ENCODE measurements at regions not wholly inside any gene's neighbourhood (a gene's known extent, or its start where the extent isn't known, plus 50 kb on each side); places are given as distances from the start of the nearest gene placed in this dataset.

- H3K36me3 ChIP-seq (ENCODE audit: control insufficient read depth in 4 of 4, insufficient read depth in 3 of 4, low read depth in 1 of 4, low read length in 3 of 4): no peaks in the 10 kb centered on the region
- H3K9ac ChIP-seq (ENCODE audit: low read depth in 1 of 2, low read length in 2 of 2): no peak overlapping the region
- H3K9me3 ChIP-seq (ENCODE audit: control insufficient read depth in 4 of 4, low read length in 3 of 4): no peaks in the 10 kb centered on the region
- H3K27ac ChIP-seq (ENCODE audit: low read depth in 1 of 2, low read length in 2 of 2): no peak overlapping the region
- DNase-seq (ENCODE audit: low spot score): no peak
- H3K27me3 ChIP-seq (ENCODE audit: control insufficient read depth in 4 of 4, insufficient read depth in 4 of 4, low read length in 3 of 4): peaks cover 0 to 12% (median 2%) of the 10 kb centered on the region in 4 donors
- no peak overlapping the region for H3K4me3 ChIP-seq (ENCODE audit: low read depth in 1 of 3, low read length in 3 of 3)
- no peaks in the 10 kb centered on the region for H3K4me1 ChIP-seq (ENCODE audit: control insufficient read depth in 4 of 4, insufficient read depth in 4 of 4, low read length in 3 of 4)
- 64% methylated on average over 4 of the region's 4 CpGs for WGBS
- TF ChIP-seq HNF4A (conservative IDR thresholded peaks at IDR 0.05) (no peak), GABPA (IDR thresholded peaks at IDR 0.05 in 1 of 2, conservative IDR thresholded peaks at IDR 0.05 in 1 of 2) (no peak), FOXA1 (IDR thresholded peaks at IDR 0.05) (no peak), ZBTB33 (IDR thresholded peaks at IDR 0.05) (no peak), EGR1 (IDR thresholded peaks at IDR 0.05; ENCODE audit: low read depth in 2 of 2) (no peak)
- TF ChIP-seq, protein P1, sequence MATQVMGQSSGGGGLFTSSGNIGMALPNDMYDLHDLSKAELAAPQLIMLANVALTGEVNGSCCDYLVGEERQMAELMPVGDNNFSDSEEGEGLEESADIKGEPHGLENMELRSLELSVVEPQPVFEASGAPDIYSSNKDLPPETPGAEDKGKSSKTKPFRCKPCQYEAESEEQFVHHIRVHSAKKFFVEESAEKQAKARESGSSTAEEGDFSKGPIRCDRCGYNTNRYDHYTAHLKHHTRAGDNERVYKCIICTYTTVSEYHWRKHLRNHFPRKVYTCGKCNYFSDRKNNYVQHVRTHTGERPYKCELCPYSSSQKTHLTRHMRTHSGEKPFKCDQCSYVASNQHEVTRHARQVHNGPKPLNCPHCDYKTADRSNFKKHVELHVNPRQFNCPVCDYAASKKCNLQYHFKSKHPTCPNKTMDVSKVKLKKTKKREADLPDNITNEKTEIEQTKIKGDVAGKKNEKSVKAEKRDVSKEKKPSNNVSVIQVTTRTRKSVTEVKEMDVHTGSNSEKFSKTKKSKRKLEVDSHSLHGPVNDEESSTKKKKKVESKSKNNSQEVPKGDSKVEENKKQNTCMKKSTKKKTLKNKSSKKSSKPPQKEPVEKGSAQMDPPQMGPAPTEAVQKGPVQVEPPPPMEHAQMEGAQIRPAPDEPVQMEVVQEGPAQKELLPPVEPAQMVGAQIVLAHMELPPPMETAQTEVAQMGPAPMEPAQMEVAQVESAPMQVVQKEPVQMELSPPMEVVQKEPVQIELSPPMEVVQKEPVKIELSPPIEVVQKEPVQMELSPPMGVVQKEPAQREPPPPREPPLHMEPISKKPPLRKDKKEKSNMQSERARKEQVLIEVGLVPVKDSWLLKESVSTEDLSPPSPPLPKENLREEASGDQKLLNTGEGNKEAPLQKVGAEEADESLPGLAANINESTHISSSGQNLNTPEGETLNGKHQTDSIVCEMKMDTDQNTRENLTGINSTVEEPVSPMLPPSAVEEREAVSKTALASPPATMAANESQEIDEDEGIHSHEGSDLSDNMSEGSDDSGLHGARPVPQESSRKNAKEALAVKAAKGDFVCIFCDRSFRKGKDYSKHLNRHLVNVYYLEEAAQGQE (IDR thresholded peaks at IDR 0.05): no peak
These were observed 71.6 kb upstream of the CSF3R start for GRCh38 chr1:36554323-36554628.

DNA sequence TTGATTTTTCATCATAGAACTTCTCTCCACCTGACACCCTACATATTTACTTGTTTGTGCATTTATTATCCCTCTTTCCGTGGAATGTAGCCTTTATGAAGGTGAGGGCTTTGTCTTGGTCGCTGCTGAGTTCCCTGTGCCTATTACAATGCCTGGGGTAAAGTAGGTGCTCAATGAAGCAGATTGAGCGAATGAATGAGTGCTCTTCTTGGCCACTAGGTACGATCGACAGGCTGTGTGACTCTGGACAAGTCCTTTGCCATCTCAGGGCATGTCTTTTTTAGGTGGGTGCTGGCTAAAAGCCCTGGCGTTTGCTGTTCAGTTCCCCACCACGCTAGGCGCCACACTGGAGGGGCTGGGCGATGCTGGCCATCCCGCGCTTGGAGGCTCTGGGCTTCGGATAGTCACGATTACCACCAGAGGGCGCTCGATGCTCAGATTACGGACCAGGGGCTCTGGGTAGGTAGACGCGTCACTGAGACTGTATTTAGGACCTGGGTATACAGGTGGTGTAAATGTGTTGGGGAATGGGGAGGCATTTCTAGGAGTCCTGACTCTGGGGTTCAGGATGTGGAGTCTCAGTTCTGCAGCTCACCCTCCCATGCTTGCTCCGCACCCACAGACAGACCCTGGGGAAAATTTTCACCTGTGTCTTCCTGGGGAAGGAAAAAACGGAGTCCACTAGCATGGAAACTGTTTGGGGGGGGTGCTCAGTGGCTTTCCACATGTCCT is 71.0 kb upstream of the CSF3R start:
- WGBS: 18% methylated on average over 20 of the region's 20 CpGs
- Histone ChIP-seq H3K4me3 (ENCODE audit: low read depth in 1 of 3, low read length in 3 of 3) (no peak overlapping the region), H3K9me3 (ENCODE audit: control insufficient read depth in 4 of 4, low read length in 3 of 4) (no peaks in the 10 kb centered on the region), H3K4me1 (ENCODE audit: control insufficient read depth in 4 of 4, insufficient read depth in 4 of 4, low read length in 3 of 4) (no peaks in the 10 kb centered on the region), H3K27me3 (ENCODE audit: control insufficient read depth in 4 of 4, insufficient read depth in 4 of 4, low read length in 3 of 4) (peaks cover 0 to 12% (median 2%) of the 10 kb centered on the region in 4 donors), H3K36me3 (ENCODE audit: control insufficient read depth in 4 of 4, insufficient read depth in 3 of 4, low read depth in 1 of 4, low read length in 3 of 4) (no peaks in the 10 kb centered on the region), H3K9ac (ENCODE audit: low read depth in 1 of 2, low read length in 2 of 2) (no peak overlapping the region), H3K27ac (ENCODE audit: low read depth in 1 of 2, low read length in 2 of 2) (no peak overlapping the region)
- TF ChIP-seq, protein P2, sequence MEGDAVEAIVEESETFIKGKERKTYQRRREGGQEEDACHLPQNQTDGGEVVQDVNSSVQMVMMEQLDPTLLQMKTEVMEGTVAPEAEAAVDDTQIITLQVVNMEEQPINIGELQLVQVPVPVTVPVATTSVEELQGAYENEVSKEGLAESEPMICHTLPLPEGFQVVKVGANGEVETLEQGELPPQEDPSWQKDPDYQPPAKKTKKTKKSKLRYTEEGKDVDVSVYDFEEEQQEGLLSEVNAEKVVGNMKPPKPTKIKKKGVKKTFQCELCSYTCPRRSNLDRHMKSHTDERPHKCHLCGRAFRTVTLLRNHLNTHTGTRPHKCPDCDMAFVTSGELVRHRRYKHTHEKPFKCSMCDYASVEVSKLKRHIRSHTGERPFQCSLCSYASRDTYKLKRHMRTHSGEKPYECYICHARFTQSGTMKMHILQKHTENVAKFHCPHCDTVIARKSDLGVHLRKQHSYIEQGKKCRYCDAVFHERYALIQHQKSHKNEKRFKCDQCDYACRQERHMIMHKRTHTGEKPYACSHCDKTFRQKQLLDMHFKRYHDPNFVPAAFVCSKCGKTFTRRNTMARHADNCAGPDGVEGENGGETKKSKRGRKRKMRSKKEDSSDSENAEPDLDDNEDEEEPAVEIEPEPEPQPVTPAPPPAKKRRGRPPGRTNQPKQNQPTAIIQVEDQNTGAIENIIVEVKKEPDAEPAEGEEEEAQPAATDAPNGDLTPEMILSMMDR (IDR thresholded peaks at IDR 0.05; ENCODE audit: low read depth, low read length, missing input control): peak; percentile 59
- TF ChIP-seq RAD21 (IDR thresholded peaks at IDR 0.05) (peak; percentile 71 to 81), YY1 (IDR thresholded peaks at IDR 0.05) (no peak)
- peak; percentile 77 for DNase-seq (ENCODE audit: low spot score)

Measured in liver (tissue), 8 donors.